Large intestine (tissue), 3 donors: ENCODE measurements at regions not wholly inside any gene's neighbourhood (a gene's known extent, or its start where the extent isn't known, plus 50 kb on each side); places are given as distances from the start of the nearest gene placed in this dataset.
A peak's percentile ranks its signal among the peaks of the same experiment; 100 is the strongest.

Experiments used
- DNase-seq, 2 donors: peaks; one replicate each; pipeline versions ENCODE4 v3.0.0 to v3.0.0-alpha.2; 2013
- H3K27ac ChIP-seq: one replicate; pipeline ENCODE4 v1.5.1; 2013; ENCODE audit warnings: low read length
- H3K27me3 ChIP-seq: 2 replicates; pipeline ENCODE4 v1.6.1; 2013; ENCODE audit warnings: low read length; ENCODE audit not compliant: control insufficient read depth, insufficient read depth
- H3K36me3 ChIP-seq: 2 replicates; pipeline ENCODE4 v1.6.1; 2013; ENCODE audit warnings: low read length; ENCODE audit not compliant: control insufficient read depth, insufficient read depth
- H3K4me1 ChIP-seq: one replicate; pipeline ENCODE4 v1.6.1; 2013; ENCODE audit warnings: low read length; ENCODE audit not compliant: control insufficient read depth, insufficient read depth
- H3K4me3 ChIP-seq: one replicate; pipeline ENCODE4 v1.5.1; 2013; ENCODE audit warnings: low read length
- H3K9me3 ChIP-seq: one replicate; pipeline ENCODE4 v1.6.1; 2013; ENCODE audit warnings: mild to moderate bottlenecking, low read depth, low read length, moderate library complexity; ENCODE audit not compliant: control insufficient read depth
- WGBS: methylation state at CpG from one replicate; pipeline ENCODE4 v1.1.5; 2013; ENCODE audit warnings: low lambda C conversion rate; ENCODE audit not compliant: insufficient coverage; 5-methylcytosine and 5-hydroxymethylcytosine counted together

- Histone ChIP-seq H3K9me3 (no peaks in the 10 kb centered on the region), H3K4me1 (peaks cover 3% of the 10 kb centered on the region), H3K4me3 (no peak overlapping the region), H3K36me3 (no peaks in the 10 kb centered on the region), H3K27me3 (peaks cover 38% of the 10 kb centered on the region), H3K27ac (no peak overlapping the region)
- DNase-seq = no peak
- WGBS = no CpG with 5 or more reads among the region's 7 CpGs
Observed at GRCh38 chr16:51757124-51757470, 606.0 kb upstream of the SALL1 start.

DNA sequence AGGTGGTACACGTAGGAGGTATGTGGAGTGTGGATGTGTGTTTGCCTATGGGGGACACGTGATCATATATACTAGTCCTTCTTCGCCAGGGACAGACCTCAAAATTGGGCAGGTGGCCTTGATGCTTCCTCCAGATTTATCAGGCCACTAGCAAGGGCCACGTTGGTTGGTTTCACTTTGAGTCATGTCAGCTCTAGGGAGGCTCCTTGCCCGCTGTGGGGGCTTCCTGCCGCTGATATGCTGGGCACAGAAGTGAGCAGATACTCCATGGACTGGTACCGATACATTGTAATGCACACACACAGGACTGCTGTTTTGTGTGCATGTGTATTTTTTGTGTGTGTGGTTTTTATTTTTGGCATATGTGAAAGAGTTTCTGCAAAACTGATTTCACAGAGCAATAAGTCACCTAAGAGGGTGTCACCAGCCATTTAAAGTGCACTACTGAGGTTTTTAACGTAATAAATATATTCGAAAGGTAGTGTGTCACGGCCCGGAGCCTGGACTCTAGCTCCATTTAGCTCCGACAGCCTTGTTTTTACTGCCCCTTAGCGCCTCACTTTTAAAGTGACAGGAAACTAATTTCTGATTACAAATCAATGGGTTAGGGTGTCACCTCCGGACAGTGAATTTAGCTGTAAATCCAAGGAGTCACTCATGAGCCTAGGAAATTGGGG is 605.5 kb upstream of the SALL1 start:
- Histone ChIP-seq H3K36me3 (no peaks in the 10 kb centered on the region), H3K27me3 (peaks cover 35% of the 10 kb centered on the region), H3K9me3 (no peaks in the 10 kb centered on the region), H3K4me3 (no peak overlapping the region), H3K4me1 (no peaks in the 10 kb centered on the region), H3K27ac (no peak overlapping the region)
- 90% methylated on average over 2 of the region's 14 CpGs for WGBS
- DNase-seq = peak in 1 of 2 donors; percentile 5

DNA sequence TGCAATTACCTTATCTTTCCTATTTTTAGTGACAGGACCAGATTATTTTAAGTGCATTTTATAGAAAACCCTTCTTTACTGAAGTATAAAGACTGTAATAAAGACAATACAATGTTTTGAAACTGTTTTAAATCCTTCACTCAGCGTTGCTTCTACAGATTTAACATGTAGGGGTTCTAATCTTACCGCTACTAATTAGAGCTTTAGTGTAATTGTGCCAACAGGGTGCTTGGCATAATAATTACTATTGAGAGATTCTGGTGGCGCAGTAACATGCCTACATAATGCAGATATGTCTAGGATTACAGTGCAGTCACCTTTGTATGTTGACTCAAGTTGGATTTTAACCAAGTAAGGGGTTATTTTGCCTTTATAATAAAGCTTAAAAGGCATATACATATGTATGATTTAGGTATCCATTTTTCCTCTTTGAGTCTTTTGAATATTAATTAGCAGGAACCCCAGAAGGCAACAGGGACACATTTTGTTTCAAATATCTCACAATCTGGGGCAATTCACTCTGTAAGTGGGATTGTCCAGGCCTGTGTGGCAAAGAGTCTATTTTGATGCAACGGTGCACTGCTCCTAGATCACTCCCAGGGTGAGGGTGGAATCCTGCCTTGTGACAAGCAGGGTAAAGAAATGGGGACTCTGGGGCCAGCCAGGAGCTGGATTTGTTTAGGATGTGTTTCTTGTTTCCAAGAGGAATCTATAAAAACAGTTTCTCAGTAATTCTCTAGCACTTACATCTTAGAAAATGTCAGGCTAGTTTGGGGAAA is 604.7 kb upstream of the SALL1 start:
- H3K4me1 ChIP-seq = no peaks in the 10 kb centered on the region
- DNase-seq = no peak
- peaks cover 35% of the 10 kb centered on the region for H3K27me3 ChIP-seq
- WGBS = 60% methylated on average over 1 of the region's 4 CpGs
- H3K27ac ChIP-seq = no peak overlapping the region
- H3K9me3 ChIP-seq = no peaks in the 10 kb centered on the region
- H3K36me3 ChIP-seq = no peaks in the 10 kb centered on the region
- no peak overlapping the region for H3K4me3 ChIP-seq

- no peak for DNase-seq
- no CpG with 5 or more reads among the region's 12 CpGs for WGBS
- H3K9me3 ChIP-seq = no peaks in the 10 kb centered on the region
- no peak overlapping the region for H3K27ac ChIP-seq
- no peak overlapping the region for H3K4me3 ChIP-seq
- no peaks in the 10 kb centered on the region for H3K4me1 ChIP-seq
- peaks cover 34% of the 10 kb centered on the region for H3K27me3 ChIP-seq
- no peaks in the 10 kb centered on the region for H3K36me3 ChIP-seq
Observed at GRCh38 chr16:51755039-51755501, 604.0 kb upstream of the SALL1 start.

DNA sequence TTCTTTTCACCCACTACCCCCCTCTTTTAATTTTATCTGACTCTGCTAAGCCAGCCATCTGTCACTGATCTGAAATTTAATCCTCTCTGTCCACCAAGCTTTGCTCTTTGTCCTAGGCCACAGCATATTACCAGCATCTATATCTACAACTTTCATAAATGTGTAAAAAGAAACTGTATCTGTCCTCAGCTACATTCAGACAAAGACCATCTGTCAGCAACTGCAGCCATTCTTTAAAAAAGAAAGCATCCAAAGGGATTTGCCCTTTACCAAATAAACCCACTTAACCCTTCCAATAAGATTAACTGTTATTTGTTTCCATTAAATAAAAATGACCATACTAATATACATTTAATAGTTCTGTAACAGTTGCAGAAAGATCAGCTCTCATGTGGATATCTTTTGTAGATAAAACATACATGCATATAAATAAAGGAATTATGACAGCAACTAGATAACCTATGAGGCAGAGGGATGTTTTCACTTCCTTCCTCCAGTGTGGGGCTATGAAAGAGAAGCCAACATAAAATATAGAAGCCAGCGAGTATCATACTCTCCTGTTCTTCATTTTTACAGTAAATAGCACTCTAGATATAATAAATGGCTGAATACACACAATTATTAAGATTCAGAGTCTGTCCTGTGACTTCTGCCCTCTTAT is 602.5 kb upstream of the SALL1 start:
- H3K36me3 ChIP-seq = no peaks in the 10 kb centered on the region
- no peak overlapping the region for H3K4me3 ChIP-seq
- H3K4me1 ChIP-seq = no peaks in the 10 kb centered on the region
- WGBS = 17% methylated on average over 1 of the region's 1 CpG
- H3K9me3 ChIP-seq = no peaks in the 10 kb centered on the region
- DNase-seq = no peak
- H3K27me3 ChIP-seq = peaks cover 28% of the 10 kb centered on the region
- no peak overlapping the region for H3K27ac ChIP-seq

GRCh38 chr16:51752438-51752995 is 601.4 kb upstream of the SALL1 start:
- Histone ChIP-seq H3K27ac (no peak overlapping the region), H3K27me3 (peaks cover 30% of the 10 kb centered on the region), H3K9me3 (no peaks in the 10 kb centered on the region), H3K4me1 (no peaks in the 10 kb centered on the region), H3K36me3 (no peaks in the 10 kb centered on the region), H3K4me3 (no peak overlapping the region)
- DNase-seq = no peak
- WGBS = 100% methylated on average over 1 of the region's 3 CpGs

GRCh38 chr16:51747329-51747728 is 596.3 kb upstream of the SALL1 start:
- H3K27ac ChIP-seq = no peak overlapping the region
- no CpG with 5 or more reads among the region's 4 CpGs for WGBS
- no peak for DNase-seq
- H3K36me3 ChIP-seq = no peaks in the 10 kb centered on the region
- H3K27me3 ChIP-seq = peaks cover 9% of the 10 kb centered on the region
- no peaks in the 10 kb centered on the region for H3K4me1 ChIP-seq
- no peak overlapping the region for H3K4me3 ChIP-seq
- no peaks in the 10 kb centered on the region for H3K9me3 ChIP-seq

DNA sequence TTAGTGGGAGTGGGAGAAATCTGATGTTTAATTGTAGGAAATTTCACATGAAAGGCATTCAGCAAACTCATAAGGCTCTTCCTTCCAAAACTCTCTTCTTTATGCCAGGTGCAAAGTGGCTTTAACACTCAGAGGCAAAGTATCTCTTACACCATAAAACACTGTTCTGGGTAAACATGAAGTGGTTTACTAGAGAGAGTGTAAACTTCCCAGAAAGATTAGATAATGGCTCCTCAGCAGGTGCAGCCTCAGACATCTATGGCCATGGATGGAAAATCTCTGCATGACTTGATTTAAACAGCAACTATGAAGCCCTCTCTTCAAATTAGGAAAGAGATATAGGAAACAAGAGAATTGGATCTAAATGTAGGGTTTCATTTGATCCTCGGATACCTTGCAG is 583.1 kb upstream of the SALL1 start:
- peak; percentile 1 to 2 for DNase-seq
- H3K27me3 ChIP-seq = peaks cover 16% of the 10 kb centered on the region
- no peak overlapping the region for H3K27ac ChIP-seq
- H3K4me1 ChIP-seq = no peaks in the 10 kb centered on the region
- WGBS = 40% methylated on average over 1 of the region's 1 CpG
- H3K9me3 ChIP-seq = no peaks in the 10 kb centered on the region
- H3K4me3 ChIP-seq = no peak overlapping the region
- no peaks in the 10 kb centered on the region for H3K36me3 ChIP-seq

DNA sequence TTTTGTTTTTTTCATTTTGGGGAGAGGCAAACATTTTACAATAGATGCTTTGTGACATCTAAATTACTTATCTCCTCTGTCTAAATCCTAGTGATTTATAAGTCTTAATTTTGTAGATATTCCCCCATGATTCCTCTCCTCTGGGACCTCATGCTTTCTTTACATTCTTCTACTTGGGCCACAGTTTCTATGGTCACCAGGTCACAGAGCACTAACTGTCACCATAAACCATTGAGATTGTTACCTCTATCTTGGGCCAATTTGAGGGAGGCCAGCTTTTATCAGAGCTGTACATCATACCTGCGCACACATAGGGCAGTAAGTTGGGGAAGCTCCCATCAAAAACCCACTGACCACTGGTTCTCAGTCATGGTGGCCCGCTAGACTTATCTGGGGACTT is 582.1 kb upstream of the SALL1 start:
- Histone ChIP-seq H3K36me3 (no peaks in the 10 kb centered on the region), H3K9me3 (no peaks in the 10 kb centered on the region), H3K4me1 (no peaks in the 10 kb centered on the region), H3K27me3 (peaks cover 16% of the 10 kb centered on the region), H3K27ac (no peak overlapping the region), H3K4me3 (no peak overlapping the region)
- DNase-seq = no peak
- WGBS = no CpG with 5 or more reads among the region's 2 CpGs

DNA sequence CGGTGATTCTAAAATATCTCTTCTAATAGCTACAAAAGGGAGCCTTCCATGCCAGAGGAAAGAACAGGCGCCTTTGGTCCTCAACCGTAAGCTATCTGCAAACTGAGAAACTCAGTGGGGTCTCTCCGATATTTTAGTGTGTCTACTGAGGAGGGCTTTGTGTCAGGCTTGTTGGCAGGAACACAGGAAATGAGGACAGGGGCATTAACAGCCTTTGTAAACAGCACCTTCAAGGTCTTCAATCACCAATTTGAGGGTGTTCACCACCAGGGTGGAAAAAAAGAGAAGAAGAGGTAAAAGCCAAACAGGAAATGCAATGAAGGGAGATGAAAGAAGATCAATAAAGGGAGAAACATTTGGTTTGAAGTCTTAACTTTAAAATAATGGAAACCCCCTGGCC is 580.1 kb upstream of the SALL1 start:
- no peaks in the 10 kb centered on the region for H3K9me3 ChIP-seq
- WGBS = 80% methylated on average over 1 of the region's 4 CpGs
- no peak for DNase-seq
- H3K27me3 ChIP-seq = peaks cover 16% of the 10 kb centered on the region
- H3K4me1 ChIP-seq = no peaks in the 10 kb centered on the region
- H3K27ac ChIP-seq = no peak overlapping the region
- no peaks in the 10 kb centered on the region for H3K36me3 ChIP-seq
- no peak overlapping the region for H3K4me3 ChIP-seq
